GM19468 (cell line): ENCODE measurements at regions not wholly inside any gene's neighbourhood (a gene's known extent, or its start where the extent isn't known, plus 50 kb on each side); places are given as distances from the start of the nearest gene placed in this dataset.
"Not testable (repeated sequence)": the region's sequence is repeated elsewhere in the genome, so short reads cannot be mapped to it uniquely, and the experiment has no call there.

ENCODE experiments used
- ATAC-seq: cut with Tn5 transposase; IDR thresholded peaks from one replicate; pipeline ENCODE4 v1.9.1; 2021; ENCODE audit warnings: mild to moderate bottlenecking, moderate library complexity, moderate number of reproducible peaks; ENCODE audit not compliant: unreplicated experiment; ENCODE audit errors: extremely low read depth

DNA sequence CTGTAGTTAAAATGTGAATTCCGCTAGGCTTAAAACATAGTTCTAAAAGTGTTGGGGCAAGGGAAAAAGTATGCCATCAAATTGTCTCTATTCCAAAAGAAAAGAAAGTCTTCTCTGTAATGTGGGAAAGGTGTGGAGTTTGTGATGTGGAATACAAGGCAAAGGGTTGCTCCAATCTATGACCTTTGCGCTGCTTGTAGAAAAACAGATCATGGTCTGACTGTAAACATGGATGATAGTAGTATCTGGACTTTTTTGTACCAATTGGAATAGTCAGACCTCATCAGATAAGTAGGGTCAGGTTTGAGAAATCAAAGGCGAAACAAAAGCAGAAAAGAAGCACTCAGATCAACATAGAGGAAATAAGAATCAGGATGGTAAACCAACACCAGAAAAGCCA, 372.3 kb downstream of the TFEC start:
- no peak for ATAC-seq

DNA sequence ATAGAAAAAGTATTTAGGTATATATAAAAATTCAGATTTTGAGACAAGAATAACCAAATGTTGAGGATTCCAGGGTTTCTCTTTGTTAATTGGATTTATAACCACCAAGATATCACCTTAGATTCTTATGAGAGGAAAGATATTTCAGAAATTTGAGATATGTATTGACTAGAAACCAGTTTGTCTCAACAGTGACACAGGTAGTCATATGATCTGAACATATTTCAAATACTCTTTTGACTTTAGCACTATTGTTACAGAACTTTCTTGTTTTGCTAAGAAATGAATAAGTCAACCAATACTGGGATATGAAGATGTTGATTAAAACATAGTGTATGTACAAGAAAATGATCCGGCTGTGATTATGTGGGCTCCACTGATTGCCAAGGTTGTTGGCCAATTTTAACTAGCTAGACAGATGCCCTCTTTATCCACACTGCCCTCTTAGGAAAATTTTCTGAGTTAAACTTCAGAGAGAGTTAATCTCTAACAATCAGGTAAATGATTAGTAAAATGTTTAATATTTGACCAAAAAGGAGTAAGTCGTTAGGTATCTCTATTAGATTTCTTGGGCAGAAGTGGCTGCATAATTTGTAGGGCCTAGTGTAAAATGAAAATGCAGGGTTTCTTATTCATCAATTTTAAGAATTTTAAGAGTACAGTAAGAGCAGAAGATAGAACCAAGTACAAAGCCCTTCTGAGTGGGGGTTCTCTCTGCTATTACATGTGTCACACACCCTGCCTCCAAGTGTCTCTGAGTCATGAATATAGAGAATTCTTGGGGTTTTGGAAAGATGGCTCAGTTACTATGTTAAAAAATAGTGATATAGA, 376.0 kb downstream of the TFEC start:
- ATAC-seq = no peak

DNA sequence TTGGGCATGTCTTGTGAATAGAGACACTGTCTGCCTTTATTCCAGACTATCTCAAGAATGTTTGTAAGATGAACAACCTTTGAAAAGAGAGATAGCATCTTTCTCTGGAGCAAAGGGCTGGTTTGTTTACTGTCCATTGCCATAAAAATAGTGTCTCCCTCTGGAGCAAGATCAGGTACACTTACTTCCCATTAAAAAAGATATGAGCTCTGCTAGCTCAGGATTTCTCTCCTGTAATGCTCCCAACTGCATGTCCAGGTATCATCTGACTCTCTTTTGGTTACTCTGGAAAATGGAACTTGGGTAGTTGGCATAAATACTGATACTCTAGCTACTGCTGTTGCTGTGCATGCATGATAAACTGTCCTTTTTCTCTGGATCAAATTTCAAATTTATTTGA, 381.1 kb downstream of the TFEC start:
- no peak for ATAC-seq

DNA sequence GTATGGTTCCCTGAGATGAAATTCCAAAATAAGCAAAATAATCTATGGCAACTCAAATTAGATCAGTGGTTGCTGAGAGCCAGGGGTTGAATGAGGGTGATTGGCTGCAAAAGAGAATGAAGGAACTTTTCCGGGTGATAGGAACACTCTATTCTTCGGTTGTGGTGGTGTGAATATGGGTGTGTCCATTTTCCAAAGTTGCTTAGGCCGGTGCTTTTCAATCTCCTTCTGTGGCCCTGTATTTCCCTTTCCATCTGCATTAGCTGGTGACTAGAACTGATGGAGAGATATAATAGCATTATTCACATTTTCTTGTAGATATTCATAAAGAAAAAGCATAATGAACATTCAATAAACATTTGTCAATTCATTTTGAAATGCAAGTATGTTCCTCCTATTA, 382.9 kb downstream of the TFEC start:
- no peak for ATAC-seq

DNA sequence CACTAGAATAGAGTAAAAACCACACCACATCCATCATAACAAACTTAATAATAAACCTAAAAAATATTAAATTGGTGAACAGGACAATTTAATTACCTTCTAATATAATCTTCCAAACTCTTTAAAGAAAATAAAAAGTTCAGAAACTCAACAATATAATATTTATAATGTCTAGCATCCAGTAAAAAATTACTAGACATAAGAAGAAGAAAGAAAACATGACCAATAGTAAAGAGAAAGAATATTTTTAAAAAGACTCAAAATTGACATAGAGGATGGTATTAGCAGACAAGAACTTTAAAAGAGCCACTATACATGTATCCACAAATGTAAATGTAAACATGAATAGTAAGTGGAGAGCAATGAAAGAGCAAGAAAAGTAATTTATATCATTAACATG, 388.4 kb downstream of the TFEC start:
- no peak for ATAC-seq

DNA sequence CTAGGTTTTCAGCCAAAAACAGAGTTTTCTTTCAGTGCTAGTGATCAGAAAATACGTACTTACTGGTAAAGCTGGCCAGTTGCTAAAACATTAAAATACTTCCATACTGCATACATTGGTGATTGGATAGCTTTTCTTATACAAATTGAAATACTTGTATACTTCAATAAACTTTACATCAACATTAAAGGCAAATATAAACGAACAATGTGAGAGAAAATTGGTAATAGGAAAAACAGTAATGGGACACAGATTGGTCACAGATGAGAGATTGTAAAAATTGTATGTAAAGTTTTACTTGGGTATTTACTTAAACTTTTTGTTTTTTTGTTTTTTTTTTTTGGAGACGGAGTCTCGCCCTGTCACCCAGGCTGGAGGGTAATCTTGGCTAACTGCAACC, 391.7 kb downstream of the TFEC start:
- no peak for ATAC-seq

DNA sequence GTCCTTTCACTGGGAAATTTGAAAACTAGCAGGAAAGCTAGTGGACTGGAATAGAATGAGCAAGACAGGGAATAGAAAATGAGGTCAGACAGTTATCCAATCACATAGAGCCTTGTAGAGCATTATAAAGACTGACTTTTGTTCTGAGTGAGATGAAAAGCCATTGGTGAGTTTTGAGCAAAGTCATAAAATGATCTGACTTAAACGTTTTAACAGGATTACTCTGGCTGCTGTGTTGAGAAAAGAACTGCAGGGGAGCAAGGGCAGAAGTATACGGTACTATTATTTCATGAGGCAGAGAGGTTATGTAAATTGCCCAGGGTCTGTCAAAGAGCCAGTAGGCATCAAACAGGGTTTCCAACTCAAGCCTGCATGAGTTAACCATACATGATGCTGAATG, 393.4 kb downstream of the TFEC start:
- no peak for ATAC-seq

DNA sequence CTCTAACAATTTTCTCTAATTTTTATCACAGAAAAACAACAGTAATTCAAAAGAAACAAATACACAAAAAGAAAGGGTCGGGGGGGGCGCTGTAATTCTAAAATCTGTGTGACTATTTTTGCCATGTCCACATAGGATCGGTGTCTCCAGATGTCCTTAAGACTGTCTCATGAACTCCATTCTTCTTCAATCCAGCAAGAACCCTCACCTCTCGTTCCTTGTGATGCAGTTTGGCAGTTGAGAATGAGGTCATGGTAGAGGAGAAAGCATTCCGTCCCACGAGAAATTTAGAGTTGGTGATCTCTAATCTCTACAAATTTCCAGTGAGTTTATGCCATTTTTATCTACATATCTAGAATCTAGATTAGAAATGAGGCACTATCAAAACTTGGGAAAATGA, 394.7 kb downstream of the TFEC start:
- ATAC-seq = no peak

DNA sequence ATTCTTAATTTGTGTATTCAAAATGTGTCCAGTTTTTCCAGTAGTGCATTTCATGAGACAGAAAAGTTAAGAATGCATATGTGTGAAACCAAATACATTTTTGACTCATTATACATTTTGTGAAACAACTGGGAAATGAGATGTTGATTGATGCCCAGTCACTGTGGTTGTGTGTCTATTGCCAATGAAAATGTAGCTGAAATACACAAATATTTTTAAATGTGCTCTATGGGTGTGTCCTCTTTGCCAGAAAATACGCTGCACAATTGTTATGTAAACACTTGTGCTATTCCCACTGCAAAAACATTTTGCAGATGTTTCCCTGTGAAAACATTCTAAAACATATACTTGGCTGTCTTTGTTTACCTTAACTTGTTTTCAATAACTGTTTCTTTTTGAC, 395.2 kb downstream of the TFEC start:
- no peak for ATAC-seq

DNA sequence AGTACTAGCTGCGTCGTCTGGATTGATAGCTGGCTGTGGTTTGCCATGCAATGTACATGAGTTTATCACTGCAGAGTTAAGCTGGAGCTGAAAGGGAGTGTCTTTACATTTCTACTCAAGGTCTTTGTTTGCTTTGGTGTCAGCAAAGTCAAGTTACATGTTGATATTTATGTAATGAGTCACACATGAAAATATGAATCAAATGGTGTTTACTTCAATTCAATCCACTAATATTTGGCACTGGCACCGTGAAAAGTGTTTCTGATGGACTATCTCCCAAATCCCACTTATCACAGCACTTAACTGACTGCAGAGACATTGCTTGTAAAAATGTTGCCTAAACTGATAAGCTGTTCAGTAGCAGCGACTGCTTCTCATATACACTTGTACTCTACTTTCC, 395.9 kb downstream of the TFEC start:
- no peak for ATAC-seq

DNA sequence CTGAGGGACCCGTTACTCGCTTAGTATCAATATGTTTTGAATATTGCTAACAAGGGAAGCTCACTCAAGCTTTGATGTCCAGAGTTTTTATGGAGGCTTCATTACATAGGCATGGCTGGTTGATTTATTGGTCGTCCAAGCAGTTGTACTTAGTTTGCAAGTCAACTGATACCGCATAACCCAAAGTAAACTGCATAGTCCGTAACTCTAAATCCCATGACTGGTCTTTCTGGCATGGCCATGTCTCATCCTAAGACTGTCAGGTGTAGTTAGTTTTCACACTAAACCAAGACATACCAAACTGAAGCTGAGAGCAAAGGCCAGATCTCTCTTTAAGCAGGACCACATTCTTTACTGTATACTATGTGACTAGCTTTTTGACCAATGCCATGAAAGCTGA, 397.9 kb downstream of the TFEC start:
- no peak for ATAC-seq

DNA sequence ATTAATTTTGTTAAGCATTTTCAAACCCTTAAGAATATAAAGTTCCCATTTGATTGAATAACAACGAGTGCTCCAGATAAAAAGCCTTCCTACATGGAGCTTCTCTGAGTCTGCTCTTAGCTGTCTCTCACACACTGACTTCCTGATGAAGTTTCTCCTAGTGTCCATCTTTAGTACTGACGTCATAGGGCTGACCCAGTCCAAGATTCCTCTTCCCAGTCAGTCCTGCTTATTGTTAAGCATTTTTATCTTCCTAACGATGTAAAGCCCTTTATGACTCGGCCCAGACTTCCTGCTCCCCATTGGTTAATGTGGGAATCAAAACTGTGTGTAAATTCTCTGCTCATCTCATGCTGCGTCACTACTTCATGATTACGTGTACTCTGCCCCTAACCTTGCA, 398.8 kb downstream of the TFEC start:
- ATAC-seq = no peak

DNA sequence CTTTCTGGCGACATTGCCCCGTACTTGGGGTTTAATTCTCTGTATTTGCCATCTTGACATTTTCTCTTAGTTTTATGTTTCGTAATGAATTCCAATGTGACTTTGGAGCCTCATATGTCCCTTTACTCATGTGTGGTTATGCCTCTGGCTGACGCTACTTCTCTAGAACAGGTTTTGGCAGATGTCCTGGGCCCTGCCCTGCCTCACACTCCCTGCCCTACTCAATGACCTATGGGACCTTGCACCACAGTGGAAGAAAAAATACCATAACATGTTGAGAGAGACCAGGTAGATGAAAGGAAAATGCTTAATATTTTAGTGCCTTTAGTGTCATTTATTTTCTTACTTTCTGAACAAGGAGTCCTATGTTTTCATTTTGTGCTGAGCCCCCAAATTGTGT, 400.5 kb downstream of the TFEC start:
- ATAC-seq = no peak

DNA sequence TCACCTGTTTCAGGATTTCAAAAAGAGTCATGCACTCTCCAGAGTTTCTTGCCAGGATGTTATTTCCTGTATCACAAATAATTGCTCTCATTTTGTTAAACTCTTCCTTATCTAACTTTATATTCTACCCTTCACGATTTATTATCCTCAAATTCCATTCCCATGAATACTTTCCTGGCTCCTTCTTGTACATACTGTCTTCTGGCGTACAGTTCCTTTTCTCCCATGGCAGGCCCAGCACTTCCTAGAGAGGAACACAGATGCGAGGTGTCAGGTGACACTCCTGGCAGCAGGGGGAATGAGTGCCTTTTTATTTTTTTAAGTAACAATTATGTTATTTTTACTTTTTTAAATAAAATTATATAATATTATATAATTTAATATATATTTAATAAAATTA, 411.9 kb downstream of the TFEC start:
- ATAC-seq = no peak

DNA sequence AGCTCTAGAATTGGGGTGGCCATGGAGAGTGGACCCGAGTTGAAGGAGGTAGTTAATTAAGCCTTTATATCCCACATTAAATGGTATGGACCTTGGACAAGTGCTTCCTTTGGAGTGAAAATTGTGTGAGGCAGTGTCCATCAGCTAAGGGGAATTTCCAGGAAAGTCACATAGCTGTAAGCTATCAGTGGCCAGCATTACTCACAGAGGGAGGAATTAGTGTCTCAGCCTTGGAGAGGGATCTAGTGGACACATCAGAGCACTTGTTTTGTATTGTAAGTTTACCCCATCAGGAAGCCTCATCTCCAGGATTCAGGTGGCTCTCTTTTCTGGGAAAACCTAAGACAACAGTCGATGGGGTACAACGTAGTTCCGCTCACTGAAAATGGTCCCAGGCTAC, 416.7 kb downstream of the TFEC start:
- ATAC-seq = no peak

DNA sequence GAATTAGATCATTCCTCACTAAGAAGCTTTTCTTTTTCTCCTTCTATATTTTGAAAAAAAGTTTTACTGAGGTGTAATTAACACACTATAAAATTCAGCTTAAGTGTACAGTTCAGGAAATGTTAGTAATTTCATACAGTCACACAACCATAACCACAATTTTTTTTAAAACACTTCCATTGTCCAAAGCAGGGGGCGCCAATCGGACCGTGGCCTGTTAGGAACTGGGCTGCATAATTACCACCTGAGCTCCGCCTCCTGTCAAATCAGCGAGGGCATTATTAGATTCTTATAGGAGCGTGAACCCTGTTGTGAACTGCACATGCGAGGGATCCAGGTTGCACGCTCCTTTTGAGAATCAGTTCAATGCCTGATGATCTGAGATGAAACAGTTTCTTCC, 427.1 kb downstream of the TFEC start:
- no peak for ATAC-seq

DNA sequence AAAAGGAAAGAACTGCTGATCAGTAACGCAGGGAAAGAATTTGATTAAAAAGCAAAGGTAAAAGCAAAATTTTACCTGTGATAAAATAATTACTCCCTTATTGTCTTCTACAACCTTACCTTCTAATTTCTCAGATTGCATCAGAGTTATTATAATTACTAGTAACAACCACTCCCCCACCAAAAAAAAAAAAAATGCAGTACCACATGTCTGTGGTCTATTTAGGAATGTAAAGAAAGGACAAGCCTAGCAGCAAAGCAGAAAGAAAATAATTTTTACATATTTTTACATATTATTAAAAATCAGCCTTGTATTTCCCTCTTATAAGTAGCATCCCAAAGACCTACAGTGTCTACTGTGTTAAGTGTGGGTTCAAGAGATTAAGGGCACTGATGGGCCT, 430.4 kb downstream of the TFEC start:
- ATAC-seq = no peak

DNA sequence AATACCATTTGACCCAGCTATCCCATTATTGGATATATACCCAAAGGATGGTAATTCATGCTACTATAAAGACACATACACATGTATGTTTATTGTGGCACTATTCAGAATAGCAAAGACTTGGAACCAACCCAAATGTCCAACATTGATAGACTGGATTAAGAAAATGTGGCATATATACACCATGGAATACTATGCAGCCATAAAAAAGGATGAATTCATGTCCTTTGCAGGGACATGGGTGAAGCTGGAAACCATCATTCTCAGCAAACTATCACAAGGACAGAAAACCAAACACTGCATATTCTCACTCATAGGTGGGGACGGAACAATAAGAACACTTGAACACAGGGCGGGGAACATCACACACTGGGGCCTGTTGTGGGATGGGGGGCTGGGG, 431.4 kb downstream of the TFEC start:
- not testable (repeated sequence) for ATAC-seq

DNA sequence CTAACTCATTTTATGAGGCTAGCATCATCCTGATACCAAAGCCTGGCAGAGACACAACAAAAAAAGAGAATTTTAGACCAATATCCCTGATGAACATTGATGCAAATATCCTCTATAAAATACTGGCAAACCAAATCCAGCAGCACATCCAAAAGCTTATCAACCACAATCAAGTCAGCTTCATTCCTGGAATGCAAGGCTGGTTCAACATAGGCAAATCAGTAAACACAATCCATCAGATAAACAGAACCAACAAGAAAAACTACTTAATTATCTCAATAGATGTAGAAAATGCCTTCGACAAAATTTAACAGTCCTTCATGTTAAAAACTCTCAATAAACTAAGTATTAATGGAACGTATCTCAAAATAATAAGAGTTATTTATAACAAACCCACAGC, 433.3 kb downstream of the TFEC start:
- ATAC-seq = not testable (repeated sequence)

DNA sequence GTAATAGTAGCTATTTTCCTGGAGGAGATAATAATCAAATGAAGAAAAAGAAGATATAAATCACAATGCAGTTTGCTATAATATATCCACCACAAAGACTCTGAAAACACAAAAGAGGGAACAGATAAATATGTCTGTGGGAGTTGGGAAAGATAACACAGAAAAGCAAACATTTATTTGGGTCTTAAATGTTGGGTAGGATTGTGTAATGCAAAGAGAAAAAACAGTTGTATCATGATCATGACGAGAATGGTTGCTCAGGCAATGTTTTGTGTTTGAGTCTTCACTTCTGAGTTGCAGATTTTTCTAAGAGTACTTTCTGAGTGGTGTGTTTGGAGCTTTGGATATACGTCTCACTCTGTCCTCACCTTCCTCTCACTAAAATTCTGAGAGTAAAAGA, 437.5 kb downstream of the TFEC start:
- no peak for ATAC-seq

DNA sequence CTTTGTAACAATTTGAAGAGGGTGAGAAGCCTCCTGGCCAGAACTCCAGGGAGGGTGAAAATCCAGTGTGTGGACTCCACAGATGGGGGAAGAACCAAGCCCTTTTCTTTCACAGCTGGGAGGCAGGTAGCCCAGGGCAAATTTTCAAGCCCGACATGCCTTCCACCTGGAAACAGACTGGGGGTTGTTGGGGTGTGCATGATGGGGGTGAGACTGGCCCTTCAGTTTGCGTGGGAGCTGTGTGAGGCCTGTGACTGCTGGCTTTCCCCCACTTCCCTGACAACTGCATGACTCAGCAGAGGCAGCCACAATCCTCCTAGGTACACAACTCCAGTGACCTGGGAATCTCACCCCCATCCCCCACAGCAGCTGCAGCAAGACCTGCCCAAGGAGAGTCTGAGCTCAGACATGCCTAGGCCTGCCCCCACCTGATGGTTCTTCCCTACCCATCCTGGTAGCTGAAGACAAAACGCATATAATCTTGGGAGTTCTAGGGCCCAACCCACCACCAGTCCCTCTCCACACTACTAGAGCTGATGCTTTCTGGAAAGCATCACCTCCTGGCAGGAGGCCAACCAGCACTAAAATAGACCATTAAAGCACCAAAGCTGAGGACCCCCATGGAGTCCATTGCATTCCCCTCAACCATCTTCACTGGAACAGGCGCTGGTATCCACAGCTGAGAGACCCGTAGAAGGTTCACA, 445.4 kb downstream of the TFEC start:
- no peak for ATAC-seq

DNA sequence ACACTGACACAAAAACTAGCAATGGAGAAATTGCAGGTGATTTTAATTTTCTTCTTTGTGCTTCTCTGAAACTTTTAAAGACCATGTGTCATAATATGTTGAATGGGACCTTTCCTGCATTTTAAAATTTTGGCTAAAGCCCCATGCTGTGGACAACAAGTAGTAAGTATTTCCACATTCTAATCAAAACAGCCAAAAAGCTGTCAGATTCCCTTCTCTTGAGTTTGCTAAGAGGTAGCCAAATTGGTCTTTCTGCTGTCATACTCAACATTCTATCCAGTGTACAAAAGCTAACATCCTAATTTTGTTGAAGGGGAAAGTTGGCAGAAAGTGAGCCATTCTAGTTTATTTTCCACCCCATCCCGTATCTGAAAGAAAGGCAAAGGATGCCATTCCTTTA, 447.6 kb downstream of the TFEC start:
- no peak for ATAC-seq
